CD4-positive, alpha-beta T cell (primary cell): ENCODE measurements at regions not wholly inside any gene's neighbourhood (a gene's known extent, or its start where the extent isn't known, plus 50 kb on each side); places are given as distances from the start of the nearest gene placed in this dataset.

ENCODE experiments used
- ATAC-seq: fragments of 200-7000 bp; cut with Tn5 transposase; one replicate; pipeline ENCODE4 v1.10.0; 2022; ENCODE audit warnings: mild to moderate bottlenecking; ENCODE audit not compliant: poor library complexity
- CTCF ChIA-PET: fragments of 350-600 bp; sonication (Branson Sonifier 250); formaldehyde crosslinking; loops from one replicate; lab custom pipeline; 2021; ENCODE audit warnings: antibody characterized with exemption, inconsistent platforms; lab: Charles Lee
- POLR2A ChIA-PET: fragments of 350-600 bp; sonication (Branson Sonifier 250); formaldehyde crosslinking; loops from one replicate; lab custom pipeline; 2021; ENCODE audit warnings: antibody characterized with exemption, inconsistent platforms; lab: Charles Lee
- DNase-seq, 14 experiments: peaks; one replicate each; pipeline ENCODE4 v3.0.0-alpha.2; 2013 to 2020; ENCODE audit warnings: mixed read lengths in 2 of 14
- H3K27ac ChIP-seq, 2 donors: one replicate each; pipeline versions ENCODE4 v1.5.1 to v1.7.0; 2013; ENCODE audit warnings: low read length in 2 of 2, low read depth in 1 of 2, mild to moderate bottlenecking in 1 of 2
- H3K27me3 ChIP-seq, 2 experiments: 1 replicate in 1 of 2; 2 replicates in 1 of 2; pipeline versions ENCODE4 v1.6.1 to v1.7.0; 2013; ENCODE audit warnings: low read length in 2 of 2, control low read depth in 1 of 2, mild to moderate bottlenecking in 1 of 2, moderate library complexity in 1 of 2; ENCODE audit not compliant: insufficient read depth in 2 of 2, control insufficient read depth in 1 of 2
- H3K36me3 ChIP-seq: one replicate; pipeline ENCODE4 v1.6.1; 2013; ENCODE audit warnings: low read length, control low read depth; ENCODE audit not compliant: insufficient read depth
- H3K4me1 ChIP-seq: one replicate; pipeline ENCODE4 v1.6.1; 2013; ENCODE audit warnings: low read length, control low read depth; ENCODE audit not compliant: insufficient read depth
- H3K4me3 ChIP-seq: one replicate; pipeline ENCODE4 v1.5.1; 2013; ENCODE audit warnings: mild to moderate bottlenecking, low read length, moderate library complexity
- H3K9me3 ChIP-seq, 2 experiments: 1 replicate in 1 of 2; 2 replicates in 1 of 2; pipeline versions ENCODE4 v1.6.1 to v1.7.0; 2013; ENCODE audit warnings: low read length in 2 of 2, mild to moderate bottlenecking in 2 of 2, control low read depth in 1 of 2, moderate library complexity in 1 of 2; ENCODE audit not compliant: control insufficient read depth in 1 of 2, insufficient read depth in 1 of 2
- H3K27ac Mint-ChIP-seq: one replicate; pipeline ENCODE4 v1.8.0; 2020; ENCODE audit warnings: mixed read lengths
- H3K27me3 Mint-ChIP-seq: one replicate; pipeline ENCODE4 v1.8.0; 2021; ENCODE audit warnings: mixed read lengths
- H3K36me3 Mint-ChIP-seq: one replicate; pipeline ENCODE4 v1.8.0; 2021; ENCODE audit warnings: low read depth, mixed read lengths
- H3K4me1 Mint-ChIP-seq: one replicate; pipeline ENCODE4 v1.8.0; 2021; ENCODE audit warnings: low read depth, mixed read lengths
- H3K4me3 Mint-ChIP-seq: one replicate; pipeline ENCODE4 v1.8.0; 2020; ENCODE audit warnings: mild to moderate bottlenecking, mixed read lengths
- H3K9me3 Mint-ChIP-seq: one replicate; pipeline ENCODE4 v1.8.0; 2020; ENCODE audit warnings: mixed read lengths
- intact Hi-C, 2 experiments: fragments of 100-400 bp; cut with DNase I in 1 of 2; cut with micrococcal nuclease in 1 of 2; formaldehyde crosslinking; loops; one replicate each; pipeline versions ENCODE4 v1.15.1 to v1.9.0; 2023 to 2025; cut with DNase I, micrococcal nuclease
- TF ChIP-seq, protein P1 (sequence below): fragments of 200-600 bp; IDR thresholded peaks from one replicate; pipeline ENCODE4 v1.8.0; 2022; ENCODE audit warnings: antibody characterized with exemption, mild to moderate bottlenecking

DNA sequence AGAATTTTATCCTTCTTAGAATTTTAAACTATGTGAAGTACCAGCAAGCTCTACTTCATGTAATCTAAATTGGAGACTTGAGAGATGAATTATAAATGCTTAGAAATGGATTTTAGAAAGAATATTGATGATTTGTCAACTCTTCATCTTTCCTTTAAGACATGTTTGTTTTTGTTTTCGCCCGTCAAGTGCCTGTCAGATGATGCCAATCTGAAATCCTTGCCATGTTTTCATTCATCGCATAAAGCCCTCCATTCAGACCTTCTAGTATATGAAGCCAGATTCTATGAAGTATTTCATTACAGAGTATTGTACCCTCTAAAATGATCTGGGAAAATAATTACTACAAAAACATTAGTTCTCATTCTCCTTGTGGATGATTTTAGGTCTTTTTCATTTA is 223.2 kb upstream of the SOX2 start:
- Histone ChIP-seq H3K9me3 (peaks cover 5% of the 10 kb centered on the region in 2 experiments), H3K4me1 (no peaks in the 10 kb centered on the region), H3K27me3 (no peaks in the 10 kb centered on the region), H3K36me3 (no peaks in the 10 kb centered on the region), H3K4me3 (no peak overlapping the region), H3K27ac (no peak overlapping the region)
- no peaks in the 10 kb centered on the region for H3K4me1 Mint-ChIP-seq
- CTCF ChIA-PET = no interaction called here
- H3K27me3 Mint-ChIP-seq = no peaks in the 10 kb centered on the region
- no peak overlapping the region for H3K27ac Mint-ChIP-seq
- intact Hi-C loops = no loop called here
- TF ChIP-seq, protein P1, sequence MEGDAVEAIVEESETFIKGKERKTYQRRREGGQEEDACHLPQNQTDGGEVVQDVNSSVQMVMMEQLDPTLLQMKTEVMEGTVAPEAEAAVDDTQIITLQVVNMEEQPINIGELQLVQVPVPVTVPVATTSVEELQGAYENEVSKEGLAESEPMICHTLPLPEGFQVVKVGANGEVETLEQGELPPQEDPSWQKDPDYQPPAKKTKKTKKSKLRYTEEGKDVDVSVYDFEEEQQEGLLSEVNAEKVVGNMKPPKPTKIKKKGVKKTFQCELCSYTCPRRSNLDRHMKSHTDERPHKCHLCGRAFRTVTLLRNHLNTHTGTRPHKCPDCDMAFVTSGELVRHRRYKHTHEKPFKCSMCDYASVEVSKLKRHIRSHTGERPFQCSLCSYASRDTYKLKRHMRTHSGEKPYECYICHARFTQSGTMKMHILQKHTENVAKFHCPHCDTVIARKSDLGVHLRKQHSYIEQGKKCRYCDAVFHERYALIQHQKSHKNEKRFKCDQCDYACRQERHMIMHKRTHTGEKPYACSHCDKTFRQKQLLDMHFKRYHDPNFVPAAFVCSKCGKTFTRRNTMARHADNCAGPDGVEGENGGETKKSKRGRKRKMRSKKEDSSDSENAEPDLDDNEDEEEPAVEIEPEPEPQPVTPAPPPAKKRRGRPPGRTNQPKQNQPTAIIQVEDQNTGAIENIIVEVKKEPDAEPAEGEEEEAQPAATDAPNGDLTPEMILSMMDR = no peak
- H3K9me3 Mint-ChIP-seq = peaks cover 4% of the 10 kb centered on the region
- DNase-seq (no peak), ATAC-seq (no peak)
- POLR2A ChIA-PET = no interaction called here
- H3K36me3 Mint-ChIP-seq = no peaks in the 10 kb centered on the region
- no peak overlapping the region for H3K4me3 Mint-ChIP-seq

DNA sequence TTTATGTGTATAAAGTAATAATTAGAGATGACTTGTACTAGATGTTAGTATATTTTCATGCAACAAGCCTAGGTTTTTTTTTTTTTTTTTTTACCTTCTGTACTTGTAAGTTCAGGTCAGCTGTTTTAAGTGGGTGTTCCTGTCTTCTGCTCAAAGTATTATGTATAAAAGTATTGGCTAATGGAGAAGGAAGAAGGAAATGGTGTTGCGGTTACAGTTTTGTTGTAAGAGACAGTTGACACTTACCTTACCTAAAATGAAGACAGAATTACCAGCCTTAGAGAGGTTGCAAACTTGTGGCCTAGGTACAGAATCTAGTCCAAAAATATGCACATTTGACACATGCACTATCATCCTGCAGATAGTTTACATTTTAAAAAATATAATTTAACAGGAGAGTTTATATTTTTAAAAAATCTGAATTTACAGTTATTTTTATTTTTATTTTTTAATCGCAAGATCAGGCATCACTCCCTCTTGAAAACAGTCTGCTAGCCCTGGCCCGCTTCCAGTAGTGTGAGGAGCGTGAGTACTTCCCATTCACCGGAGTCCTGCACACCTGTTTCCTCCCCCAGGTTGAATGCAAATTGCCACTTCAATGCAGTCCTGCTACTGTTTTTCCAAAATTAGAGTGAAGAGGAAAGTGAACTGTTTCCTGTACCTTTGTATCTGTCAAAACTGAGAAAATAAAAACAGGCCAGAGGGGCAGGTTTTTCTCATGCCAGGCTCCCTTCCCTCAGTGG is 224.3 kb upstream of the SOX2 start:
- Histone ChIP-seq H3K4me1 (no peaks in the 10 kb centered on the region), H3K4me3 (no peak overlapping the region), H3K27me3 (no peaks in the 10 kb centered on the region), H3K36me3 (no peaks in the 10 kb centered on the region), H3K27ac (no peak overlapping the region), H3K9me3 (peaks cover 5% of the 10 kb centered on the region in 2 experiments)
- Mint-ChIP-seq H3K4me3 (no peak overlapping the region), H3K9me3 (peaks cover 4% of the 10 kb centered on the region), H3K4me1 (no peaks in the 10 kb centered on the region), H3K27me3 (no peaks in the 10 kb centered on the region), H3K27ac (no peak overlapping the region), H3K36me3 (no peaks in the 10 kb centered on the region)
- ChIA-PET POLR2A (no interaction called here), CTCF (interaction anchor here (0.7 kb wide), 1 partner anchor 1598 kb away, joined by 4 read pairs; no protein-coding TSS in a partner anchor)
- intact Hi-C loops = no loop called here
- DNase-seq = no peak
- TF ChIP-seq, protein P1 = no peak
- no peak for ATAC-seq

DNA sequence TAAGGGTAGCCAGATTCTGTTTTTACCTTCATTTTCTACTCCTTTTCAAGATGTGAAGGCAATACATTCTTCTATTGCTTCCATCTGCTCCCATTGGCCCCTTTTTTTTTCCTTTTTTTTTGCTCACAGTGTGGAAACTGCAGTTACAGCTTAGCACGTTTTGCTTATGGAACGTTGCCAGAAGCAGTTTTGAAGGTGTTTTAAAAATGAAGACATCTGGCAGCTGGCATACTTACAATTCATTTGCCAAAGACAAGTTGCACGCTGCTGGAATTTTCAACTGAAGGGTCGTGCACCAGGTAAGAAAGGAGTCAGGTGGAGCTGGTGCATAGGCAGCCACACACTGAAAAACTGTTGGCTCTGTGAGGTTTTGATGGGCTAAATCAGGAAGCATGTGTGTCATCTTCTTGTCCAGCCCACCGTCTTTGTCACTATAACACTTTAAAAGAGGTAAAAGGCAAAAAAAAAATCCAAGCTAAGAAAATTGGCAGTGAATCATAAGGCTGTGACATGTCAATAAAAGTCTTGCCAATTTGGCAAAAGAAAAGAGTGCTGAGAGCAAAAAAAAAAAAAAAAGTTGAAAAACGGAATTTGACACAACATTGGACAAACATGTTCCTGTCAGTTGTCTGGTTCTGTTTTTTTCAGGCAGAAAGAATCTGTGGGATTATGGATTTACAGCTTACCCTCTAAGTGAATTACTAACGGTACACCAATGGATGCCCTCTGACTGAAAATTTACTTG is 225.4 kb upstream of the SOX2 start:
- ATAC-seq (no peak), DNase-seq (no peak)
- Histone ChIP-seq H3K36me3 (no peaks in the 10 kb centered on the region), H3K27ac (no peak overlapping the region), H3K4me1 (no peaks in the 10 kb centered on the region), H3K9me3 (peaks cover 0 to 5% of the 10 kb centered on the region in 2 experiments), H3K27me3 (no peaks in the 10 kb centered on the region), H3K4me3 (no peak overlapping the region)
- H3K27me3 Mint-ChIP-seq = no peaks in the 10 kb centered on the region
- no peak overlapping the region for H3K4me3 Mint-ChIP-seq
- TF ChIP-seq, protein P1 = no peak
- H3K4me1 Mint-ChIP-seq = no peaks in the 10 kb centered on the region
- H3K27ac Mint-ChIP-seq = no peak overlapping the region
- H3K36me3 Mint-ChIP-seq = no peaks in the 10 kb centered on the region
- ChIA-PET POLR2A (no interaction called here), CTCF (interaction anchor here (0.7 kb wide), 1 partner anchor 1599 kb away, joined by 4 read pairs; no protein-coding TSS in a partner anchor)
- peaks cover 11% of the 10 kb centered on the region for H3K9me3 Mint-ChIP-seq
- intact Hi-C loops = no loop called here
